GM15510 (cell line): ENCODE measurements at regions not wholly inside any gene's neighbourhood (a gene's known extent, or its start where the extent isn't known, plus 50 kb on each side); places are given as distances from the start of the nearest gene placed in this dataset.

Experiments used
- POLR2A ChIP-seq: IDR thresholded peaks from 3 replicates; pipeline ENCODE4 v1.6.1; 2011; ENCODE audit warnings: borderline replicate concordance; ENCODE audit not compliant: insufficient read length; ENCODE audit errors: extremely low read depth

GRCh38 chr5:56543441-56544388 is 271.6 kb upstream of the MAP3K1 start:
- no peak for TF ChIP-seq POLR2A

GRCh38 chr5:56540266-56540665 is 275.1 kb upstream of the MAP3K1 start:
- TF ChIP-seq POLR2A: no peak

DNA sequence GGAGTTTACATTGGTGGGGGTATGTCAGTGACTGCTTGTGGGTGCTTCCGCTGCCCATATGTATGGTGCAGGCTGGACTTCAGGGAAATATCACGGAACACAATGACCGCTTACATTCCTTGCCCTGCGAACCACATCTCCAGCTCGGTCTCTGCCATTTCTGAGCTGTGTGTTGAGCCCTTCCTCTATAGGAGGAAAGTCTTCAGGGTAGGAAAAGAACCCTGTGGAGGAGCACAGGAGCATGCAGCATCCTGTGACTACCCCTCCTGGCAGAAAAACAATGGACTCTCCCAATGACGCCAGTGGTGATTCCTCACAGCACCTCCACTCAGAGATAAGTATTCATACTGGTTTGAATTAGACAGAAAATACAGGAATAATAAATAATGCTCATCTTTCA is 276.8 kb upstream of the MAP3K1 start:
- no peak for TF ChIP-seq POLR2A

DNA sequence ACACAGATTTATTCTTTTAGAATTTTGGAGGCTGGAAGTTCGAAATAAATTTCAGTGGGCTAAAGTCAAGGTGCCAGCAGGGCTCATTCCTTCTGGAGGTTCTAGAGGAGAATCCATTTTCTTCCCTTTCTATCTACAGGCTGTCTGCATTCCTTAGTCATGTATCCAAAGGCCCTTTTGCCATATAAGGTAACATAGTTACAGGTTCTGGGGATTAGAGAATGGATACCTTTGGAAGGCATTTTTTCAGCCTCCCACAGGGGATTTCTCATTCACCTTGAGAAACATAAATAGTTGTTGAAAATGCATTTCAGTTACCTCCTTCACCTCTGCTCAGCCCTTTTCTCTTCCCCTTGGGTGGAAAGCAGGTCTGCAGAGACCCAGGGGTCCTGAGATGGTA is 280.0 kb upstream of the MAP3K1 start:
- no peak for TF ChIP-seq POLR2A

- no peak for TF ChIP-seq POLR2A
Measured at GRCh38 chr5:56534102-56534829, 281.1 kb upstream of the MAP3K1 start.

- TF ChIP-seq POLR2A: no peak
Measured at GRCh38 chr5:56532466-56532865, 282.9 kb upstream of the MAP3K1 start.

- TF ChIP-seq POLR2A: no peak
Measured at GRCh38 chr5:56530626-56531138, 284.7 kb upstream of the MAP3K1 start.

- no peak for TF ChIP-seq POLR2A
Measured at GRCh38 chr5:56529666-56530430, 285.5 kb upstream of the MAP3K1 start.

- no peak for TF ChIP-seq POLR2A
Measured at GRCh38 chr5:56527174-56527573, 288.2 kb upstream of the MAP3K1 start.

- no peak for TF ChIP-seq POLR2A
Measured at GRCh38 chr5:56525113-56525512, 290.2 kb upstream of the MAP3K1 start.

- TF ChIP-seq POLR2A: no peak
Measured at GRCh38 chr5:56523790-56524575, 290.9 kb upstream of the ANKRD55 start.

GRCh38 chr5:56522960-56523359 is 289.8 kb upstream of the ANKRD55 start:
- no peak for TF ChIP-seq POLR2A

- no peak for TF ChIP-seq POLR2A
Measured at GRCh38 chr5:56522169-56522568, 289.0 kb upstream of the ANKRD55 start.
